ENCODE measurements at regions not wholly inside any gene's neighbourhood (a gene's known extent, or its start where the extent isn't known, plus 50 kb on each side); places are given as distances from the start of the nearest gene placed in this dataset.

DNA sequence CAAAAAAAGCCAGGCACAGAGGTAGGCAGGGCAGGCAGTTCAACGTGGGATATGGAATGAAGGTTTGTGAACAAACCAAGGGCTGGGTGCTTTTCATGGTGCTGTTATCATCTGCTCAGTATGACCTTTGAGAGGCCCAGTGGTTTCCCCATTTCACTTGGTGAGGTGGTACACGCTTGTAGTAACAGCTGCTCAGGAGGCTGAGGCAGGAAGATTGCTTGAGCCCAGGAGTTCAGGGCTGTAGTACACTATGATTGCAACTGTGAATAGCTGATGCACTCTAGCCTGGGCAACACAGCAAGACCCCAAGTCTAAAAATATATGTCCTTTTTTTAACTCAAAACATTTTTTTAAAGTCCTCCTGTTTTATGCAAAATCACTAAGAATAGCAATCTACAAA lies 174.8 kb downstream of the ENC1 start:
- no peaks in the 10 kb centered on the region for H3K79me2 ChIP-seq (ENCODE audit: insufficient read depth, low read length)
- no peak overlapping the region for H2AFZ ChIP-seq (ENCODE audit: low read depth, low read length, poor library complexity, severe bottlenecking)
- TF ChIP-seq, protein P1, sequence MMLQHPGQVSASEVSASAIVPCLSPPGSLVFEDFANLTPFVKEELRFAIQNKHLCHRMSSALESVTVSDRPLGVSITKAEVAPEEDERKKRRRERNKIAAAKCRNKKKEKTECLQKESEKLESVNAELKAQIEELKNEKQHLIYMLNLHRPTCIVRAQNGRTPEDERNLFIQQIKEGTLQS (IDR thresholded peaks at IDR 0.05) = no peak
- TF ChIP-seq CBX3 (IDR thresholded peaks at IDR 0.05; ENCODE audit: low read depth) = no peak
- no peak for TF ChIP-seq ELF1 (IDR thresholded peaks at IDR 0.05; ENCODE audit: borderline replicate concordance, low read depth)
- TF ChIP-seq, protein P2, sequence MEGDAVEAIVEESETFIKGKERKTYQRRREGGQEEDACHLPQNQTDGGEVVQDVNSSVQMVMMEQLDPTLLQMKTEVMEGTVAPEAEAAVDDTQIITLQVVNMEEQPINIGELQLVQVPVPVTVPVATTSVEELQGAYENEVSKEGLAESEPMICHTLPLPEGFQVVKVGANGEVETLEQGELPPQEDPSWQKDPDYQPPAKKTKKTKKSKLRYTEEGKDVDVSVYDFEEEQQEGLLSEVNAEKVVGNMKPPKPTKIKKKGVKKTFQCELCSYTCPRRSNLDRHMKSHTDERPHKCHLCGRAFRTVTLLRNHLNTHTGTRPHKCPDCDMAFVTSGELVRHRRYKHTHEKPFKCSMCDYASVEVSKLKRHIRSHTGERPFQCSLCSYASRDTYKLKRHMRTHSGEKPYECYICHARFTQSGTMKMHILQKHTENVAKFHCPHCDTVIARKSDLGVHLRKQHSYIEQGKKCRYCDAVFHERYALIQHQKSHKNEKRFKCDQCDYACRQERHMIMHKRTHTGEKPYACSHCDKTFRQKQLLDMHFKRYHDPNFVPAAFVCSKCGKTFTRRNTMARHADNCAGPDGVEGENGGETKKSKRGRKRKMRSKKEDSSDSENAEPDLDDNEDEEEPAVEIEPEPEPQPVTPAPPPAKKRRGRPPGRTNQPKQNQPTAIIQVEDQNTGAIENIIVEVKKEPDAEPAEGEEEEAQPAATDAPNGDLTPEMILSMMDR (IDR thresholded peaks at IDR 0.05 in 2 of 3, conservative IDR thresholded peaks at IDR 0.05 in 1 of 3; ENCODE audit: borderline replicate concordance in 1 of 3, insufficient read depth in 1 of 3, low read depth in 2 of 3, low read length in 2 of 3) = no peak
- TF ChIP-seq RAD21 (IDR thresholded peaks at IDR 0.05; ENCODE audit: low read depth) = no peak
- TF ChIP-seq POLR2A (IDR thresholded peaks at IDR 0.05; ENCODE audit: borderline replicate concordance, extremely low read depth, insufficient read depth, insufficient read length) = no peak
- no peak for TF ChIP-seq FOSL1 (IDR thresholded peaks at IDR 0.05; ENCODE audit: low read depth)
- no peak for TF ChIP-seq EGR1 (IDR thresholded peaks at IDR 0.05; ENCODE audit: low read depth)
- no peak for TF ChIP-seq EZH2phosphoT487 (IDR thresholded peaks at IDR 0.05; ENCODE audit: borderline replicate concordance)
- TF ChIP-seq, protein P3, sequence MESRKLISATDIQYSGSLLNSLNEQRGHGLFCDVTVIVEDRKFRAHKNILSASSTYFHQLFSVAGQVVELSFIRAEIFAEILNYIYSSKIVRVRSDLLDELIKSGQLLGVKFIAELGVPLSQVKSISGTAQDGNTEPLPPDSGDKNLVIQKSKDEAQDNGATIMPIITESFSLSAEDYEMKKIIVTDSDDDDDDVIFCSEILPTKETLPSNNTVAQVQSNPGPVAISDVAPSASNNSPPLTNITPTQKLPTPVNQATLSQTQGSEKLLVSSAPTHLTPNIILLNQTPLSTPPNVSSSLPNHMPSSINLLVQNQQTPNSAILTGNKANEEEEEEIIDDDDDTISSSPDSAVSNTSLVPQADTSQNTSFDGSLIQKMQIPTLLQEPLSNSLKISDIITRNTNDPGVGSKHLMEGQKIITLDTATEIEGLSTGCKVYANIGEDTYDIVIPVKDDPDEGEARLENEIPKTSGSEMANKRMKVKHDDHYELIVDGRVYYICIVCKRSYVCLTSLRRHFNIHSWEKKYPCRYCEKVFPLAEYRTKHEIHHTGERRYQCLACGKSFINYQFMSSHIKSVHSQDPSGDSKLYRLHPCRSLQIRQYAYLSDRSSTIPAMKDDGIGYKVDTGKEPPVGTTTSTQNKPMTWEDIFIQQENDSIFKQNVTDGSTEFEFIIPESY (IDR thresholded peaks at IDR 0.05; ENCODE audit: extremely low read depth, insufficient replicate concordance, low read length) = no peak
- no peak for TF ChIP-seq YY1 (IDR thresholded peaks at IDR 0.05; ENCODE audit: extremely low read depth, insufficient replicate concordance, low read depth, low read length)
- no peak for TF ChIP-seq SRF (IDR thresholded peaks at IDR 0.05; ENCODE audit: low read depth)
- TF ChIP-seq JUND (IDR thresholded peaks at IDR 0.05) = no peak
- TF ChIP-seq, protein P4, sequence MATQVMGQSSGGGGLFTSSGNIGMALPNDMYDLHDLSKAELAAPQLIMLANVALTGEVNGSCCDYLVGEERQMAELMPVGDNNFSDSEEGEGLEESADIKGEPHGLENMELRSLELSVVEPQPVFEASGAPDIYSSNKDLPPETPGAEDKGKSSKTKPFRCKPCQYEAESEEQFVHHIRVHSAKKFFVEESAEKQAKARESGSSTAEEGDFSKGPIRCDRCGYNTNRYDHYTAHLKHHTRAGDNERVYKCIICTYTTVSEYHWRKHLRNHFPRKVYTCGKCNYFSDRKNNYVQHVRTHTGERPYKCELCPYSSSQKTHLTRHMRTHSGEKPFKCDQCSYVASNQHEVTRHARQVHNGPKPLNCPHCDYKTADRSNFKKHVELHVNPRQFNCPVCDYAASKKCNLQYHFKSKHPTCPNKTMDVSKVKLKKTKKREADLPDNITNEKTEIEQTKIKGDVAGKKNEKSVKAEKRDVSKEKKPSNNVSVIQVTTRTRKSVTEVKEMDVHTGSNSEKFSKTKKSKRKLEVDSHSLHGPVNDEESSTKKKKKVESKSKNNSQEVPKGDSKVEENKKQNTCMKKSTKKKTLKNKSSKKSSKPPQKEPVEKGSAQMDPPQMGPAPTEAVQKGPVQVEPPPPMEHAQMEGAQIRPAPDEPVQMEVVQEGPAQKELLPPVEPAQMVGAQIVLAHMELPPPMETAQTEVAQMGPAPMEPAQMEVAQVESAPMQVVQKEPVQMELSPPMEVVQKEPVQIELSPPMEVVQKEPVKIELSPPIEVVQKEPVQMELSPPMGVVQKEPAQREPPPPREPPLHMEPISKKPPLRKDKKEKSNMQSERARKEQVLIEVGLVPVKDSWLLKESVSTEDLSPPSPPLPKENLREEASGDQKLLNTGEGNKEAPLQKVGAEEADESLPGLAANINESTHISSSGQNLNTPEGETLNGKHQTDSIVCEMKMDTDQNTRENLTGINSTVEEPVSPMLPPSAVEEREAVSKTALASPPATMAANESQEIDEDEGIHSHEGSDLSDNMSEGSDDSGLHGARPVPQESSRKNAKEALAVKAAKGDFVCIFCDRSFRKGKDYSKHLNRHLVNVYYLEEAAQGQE (IDR thresholded peaks at IDR 0.05; ENCODE audit: low read depth) = no peak
- H3K4me2 ChIP-seq (ENCODE audit: low read length) = no peak overlapping the region
- ChIA-PET RAD21 (ENCODE audit: low non-redundant PET in 1 of 2, low total read pairs in 2 of 2, uncharacterized antibody in 2 of 2, unreplicated experiment in 2 of 2) (no interaction called here), POLR2A (no interaction called here), CTCF (no interaction called here)
- H4K20me1 ChIP-seq (ENCODE audit: insufficient read depth) = no peaks in the 10 kb centered on the region
- no peak overlapping the region for H3K27ac ChIP-seq (ENCODE audit: low read depth, low read length)
- no peaks in the 10 kb centered on the region for H3K4me1 ChIP-seq (ENCODE audit: control insufficient read depth in 1 of 2, insufficient read depth in 2 of 2, low read length in 2 of 2)
- no peak for DNase-seq (ENCODE audit: low read depth, low spot score)
- intact Hi-C loops (cut with micrococcal nuclease) = no loop called here
- no peaks in the 10 kb centered on the region for H3K27me3 ChIP-seq (ENCODE audit: insufficient read depth, low read length)
- H3K36me3 ChIP-seq (ENCODE audit: control insufficient read depth in 1 of 2, insufficient read depth in 2 of 2, low read length in 2 of 2) = no peaks in the 10 kb centered on the region
- ATAC-seq = no peak
- no peak overlapping the region for H3K9ac ChIP-seq (ENCODE audit: low read length)
- no peaks in the 10 kb centered on the region for H3K9me2 ChIP-seq (ENCODE audit: insufficient read depth)
- BruUV-seq (replicated peaks) = no TSS peak
- no peaks in the 10 kb centered on the region for H3K9me3 ChIP-seq (ENCODE audit: control insufficient read depth in 1 of 2, insufficient read depth in 1 of 2, low read depth in 1 of 2, low read length in 2 of 2)
- H3K4me3 ChIP-seq (replicated peaks in 1 of 2; ENCODE audit: low read depth in 1 of 2, low read length in 2 of 2) = no peak overlapping the region
